22Rv1 (cell line): ENCODE measurements at regions not wholly inside any gene's neighbourhood (a gene's known extent, or its start where the extent isn't known, plus 50 kb on each side); places are given as distances from the start of the nearest gene placed in this dataset.
"Not testable (repeated sequence)": the region's sequence is repeated elsewhere in the genome, so short reads cannot be mapped to it uniquely, and the experiment has no call there.

Source experiments
- H3K27ac ChIP-seq: fragments of 450-650 bp; 2 replicates; pipeline ENCODE4 v1.5.1; 2017
- CTCF ChIP-seq: fragments of 450-650 bp; IDR thresholded peaks from 2 replicates; pipeline ENCODE4 v1.5.1; 2017; ENCODE audit warnings: mild to moderate bottlenecking
- ZFX ChIP-seq: fragments of 450-650 bp; IDR thresholded peaks from 2 replicates; pipeline ENCODE4 v1.6.1; 2017; ENCODE audit warnings: antibody characterized with exemption, borderline replicate concordance

DNA sequence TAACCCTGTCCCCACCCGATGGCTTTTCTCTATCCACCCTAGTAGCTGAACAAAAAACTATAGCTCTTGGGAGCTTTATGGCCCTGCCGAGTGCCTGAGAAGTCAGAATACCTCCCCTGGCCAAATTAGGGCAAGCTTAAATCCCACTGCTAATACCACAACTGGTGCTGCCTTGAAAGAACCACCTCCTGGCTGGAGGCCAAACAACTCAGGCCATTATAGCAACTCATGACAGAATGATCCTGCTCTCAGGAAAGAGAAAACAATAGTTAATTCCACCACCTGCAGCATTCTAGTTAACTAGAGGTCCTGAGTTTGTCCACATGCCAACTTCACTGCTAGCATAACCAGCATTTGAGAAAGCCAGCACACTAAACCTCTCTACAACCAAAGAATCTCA is 123.2 kb downstream of the RTP4 start:
- no peak overlapping the region for H3K27ac ChIP-seq
- TF ChIP-seq CTCF, result no peak
- no peak for TF ChIP-seq ZFX

DNA sequence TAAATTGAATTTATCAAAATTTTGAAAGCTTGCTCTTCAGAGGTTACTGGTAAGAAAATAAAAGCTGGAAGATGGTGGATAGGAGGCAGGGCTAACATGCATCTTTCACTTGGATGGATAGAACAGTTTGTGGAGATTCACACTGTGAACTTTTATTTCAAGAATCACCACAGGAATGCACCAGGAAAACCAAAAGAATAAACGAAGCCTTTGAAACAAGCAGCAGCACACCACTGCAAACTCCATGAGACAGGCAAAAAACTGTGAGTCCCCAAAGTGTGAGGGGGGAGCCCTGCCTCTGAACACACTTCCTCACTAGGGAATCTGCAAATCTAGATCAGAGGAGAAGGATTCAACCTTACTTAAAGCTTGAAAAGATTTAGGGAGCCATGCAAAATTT is 122.2 kb downstream of the RTP4 start:
- H3K27ac ChIP-seq, result no peak overlapping the region
- TF ChIP-seq ZFX (no peak), CTCF (no peak)

- TF ChIP-seq CTCF (no peak), ZFX (no peak)
- no peak overlapping the region for H3K27ac ChIP-seq
Observed at GRCh38 chr3:187484547-187485295, 116.5 kb downstream of the RTP4 start.

GRCh38 chr3:187481426-187481825 is 113.2 kb downstream of the RTP4 start:
- H3K27ac ChIP-seq, result no peak overlapping the region
- TF ChIP-seq CTCF (no peak), ZFX (no peak)

GRCh38 chr3:187475613-187476012 is 107.4 kb downstream of the RTP4 start:
- H3K27ac ChIP-seq, result not testable (repeated sequence)

DNA sequence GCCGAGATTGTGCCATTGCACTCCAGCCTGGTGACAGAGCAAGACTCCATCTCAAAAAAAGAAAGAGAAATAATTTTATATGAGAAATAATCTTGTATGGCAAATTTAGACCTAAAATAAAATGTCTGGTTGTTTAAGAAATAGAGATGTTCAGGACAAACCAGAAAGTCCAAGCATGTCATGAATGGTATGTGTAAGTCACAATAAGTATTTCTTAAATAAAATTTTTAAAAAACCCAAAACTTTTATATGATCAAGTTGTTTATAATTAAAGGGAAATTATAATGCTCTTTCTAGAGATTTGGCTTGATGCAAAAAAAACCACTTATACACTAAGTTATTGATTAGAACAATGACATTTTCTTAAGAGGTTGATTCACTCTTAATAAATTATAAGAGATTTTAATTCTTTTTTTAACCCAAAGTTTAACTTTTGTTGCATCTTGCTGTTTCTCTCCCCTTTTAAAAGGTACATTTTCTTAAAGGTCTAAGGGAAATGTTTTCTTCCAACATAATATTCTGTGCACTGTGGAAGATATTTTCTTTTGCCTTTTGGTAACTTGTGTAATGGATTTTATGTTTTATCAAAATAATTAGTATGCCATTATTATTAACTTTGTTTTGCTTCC is 105.7 kb downstream of the RTP4 start:
- no peak for TF ChIP-seq CTCF
- no peak for TF ChIP-seq ZFX
- H3K27ac ChIP-seq, result no peak overlapping the region

GRCh38 chr3:187466306-187466705 is 98.1 kb downstream of the RTP4 start:
- H3K27ac ChIP-seq, result not testable (repeated sequence)

DNA sequence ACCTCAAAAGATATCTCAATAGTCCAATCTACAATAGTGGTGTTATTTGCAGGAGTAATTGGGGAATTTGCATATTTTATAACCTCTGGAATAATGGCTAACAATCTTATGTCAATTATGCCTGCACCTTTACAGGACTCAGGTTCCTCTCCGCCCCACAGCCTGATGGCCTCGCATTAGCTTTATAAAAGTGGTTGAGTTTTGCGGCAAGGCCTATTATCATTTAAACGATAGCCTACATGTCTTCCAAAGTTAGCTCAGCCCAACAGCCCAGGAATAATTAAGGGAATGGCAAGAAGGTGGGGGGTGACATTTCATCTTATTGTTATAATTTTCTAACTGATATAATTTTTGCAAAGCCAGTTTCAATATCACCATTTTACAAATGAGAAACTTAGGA is 97.3 kb downstream of the RTP4 start:
- no peak overlapping the region for H3K27ac ChIP-seq
- TF ChIP-seq CTCF (no peak), ZFX (no peak)
